Heart left ventricle (tissue), 16 donors: ENCODE measurements at regions not wholly inside any gene's neighbourhood (a gene's known extent, or its start where the extent isn't known, plus 50 kb on each side); places are given as distances from the start of the nearest gene placed in this dataset.

Experiments
- ATAC-seq, 4 donors: fragments of 200-7000 bp; cut with Tn5 transposase; one replicate each; pipeline ENCODE4 v1.9.1; 2020 to 2022; ENCODE audit warnings: moderate library complexity in 4 of 4, mild to moderate bottlenecking in 3 of 4, moderate number of reproducible peaks in 1 of 4
- DNase-seq, 5 donors: peaks; one replicate each; pipeline ENCODE4 v3.0.0-alpha.2; 2020
- H3K27ac ChIP-seq, 12 donors: fragments of 200-600 bp; sonication (generic) in 4 of 12; one replicate each; pipeline versions ENCODE4 v1.5.0 to v1.8.0; 2016 to 2022; ENCODE audit warnings: mild to moderate bottlenecking in 2 of 12
- H3K27me3 ChIP-seq, 9 donors: fragments of 200-600 bp; sonication (generic) in 2 of 9; one replicate each; pipeline versions ENCODE4 v1.5.1 to v1.8.0; 2016 to 2022; ENCODE audit warnings: mild to moderate bottlenecking in 3 of 9
- H3K36me3 ChIP-seq, 9 donors: fragments of 200-600 bp; sonication (generic) in 2 of 9; one replicate each; pipeline versions ENCODE4 v1.5.0 to v1.8.0; 2018 to 2022; ENCODE audit warnings: mild to moderate bottlenecking in 2 of 9
- H3K4me1 ChIP-seq, 12 donors: fragments of 200-600 bp; sonication (generic) in 4 of 12; one replicate each; pipeline versions ENCODE4 v1.5.0 to v1.8.0; 2016 to 2022; ENCODE audit warnings: mild to moderate bottlenecking in 3 of 12
- H3K4me3 ChIP-seq, 12 donors: fragments of 200-600 bp; sonication (generic) in 4 of 12; one replicate each; pipeline versions ENCODE4 v1.5.0 to v1.8.0; 2017 to 2022; ENCODE audit warnings: mild to moderate bottlenecking in 9 of 12, moderate library complexity in 4 of 12
- H3K9me3 ChIP-seq, 12 donors: fragments of 200-600 bp; sonication (generic) in 4 of 12; one replicate each; pipeline versions ENCODE4 v1.5.0 to v1.8.0; 2016 to 2022; ENCODE audit warnings: mild to moderate bottlenecking in 1 of 12
- POLR2A ChIP-seq, 2 donors: fragments of 450-650 bp; IDR thresholded peaks; one replicate each; pipeline ENCODE4 v1.6.1; 2017; ENCODE audit warnings: antibody characterized with exemption in 2 of 2, mild to moderate bottlenecking in 2 of 2, moderate library complexity in 2 of 2
- WGBS, 4 donors: extraction: QIAGEN DNeasy Blood & Tissue Kit in 2 of 4; methylation state at CpG; one replicate each; pipeline versions ENCODE4 v1.1.5 to v1.1.7; 2013 to 2018; 5-methylcytosine and 5-hydroxymethylcytosine counted together
- intact Hi-C, 10 donors: fragments of 100-400 bp; cut with DNase I; formaldehyde crosslinking; loops; one replicate each; pipeline versions ENCODE4 v1.11.1 to v1.14.2; 2022
- TF ChIP-seq, protein P1 (sequence below), 12 donors: fragments of 200-600 bp; sonication (generic) in 4 of 12; IDR thresholded peaks; one replicate each; pipeline versions ENCODE4 v1.5.0 to v1.8.0; 2018 to 2022; ENCODE audit warnings: antibody characterized with exemption in 12 of 12, mild to moderate bottlenecking in 5 of 12
- donor health status: ischemic (EF 13 %, LVEDD 7.1; RV severe dilation, severe dysfunction).
- donor health status: healthy with polysubstance abuse.
- donor health status: DM: no; HTN: yes; CAD: no.
- donor health status: DM: no; HTN: no; CAD: no.
- donor health status: ischemic (EF 25% LVEDD 6.9; RV normal size, moderate dysfunction).
- donor health status: ischemic (EF 25% LVEDD 5.7; RV mildly dilated, moderate dysfunction).
- donor health status: healthy.
- donor health status: DM: yes; HTN: yes; CAD: no.
- donor health status: ischemic (EF 35%, LVEDD 5.7; RV mildly dilated, moderate dysfunction).
- donor health status: nonischemic (EF 11% LVEDD 7.7; RV severe dilation, severe dysfunction).
- donor health status: DM: yes; HTN: yes; CAD: no.
- donor health status: PGD.
- donor health status: ischemic (EF 29% LVEDD 5.4; RV normal size, mild dysfunction).
- donor health status: nonischemic (EF 23%, LVEDD 6.1; RV moderate dilation, normal function).

GRCh38 chr9:78541868-78542443, 245.0 kb downstream of the PSAT1 start:
- Histone ChIP-seq H3K4me1 (no peaks in the 10 kb centered on the region), H3K4me3 (no peak overlapping the region), H3K27me3 (peaks cover 0 to 4% (median 0%) of the 10 kb centered on the region in 9 donors), H3K27ac (no peak overlapping the region), H3K9me3 (no peaks in the 10 kb centered on the region), H3K36me3 (no peaks in the 10 kb centered on the region)
- 79 to 86% (median 83%) methylated on average over 9 of the region's 9 CpGs for WGBS, 4 donors
- TF ChIP-seq POLR2A (IDR thresholded peaks at IDR 0.05), result no peak
- TF ChIP-seq, protein P1, sequence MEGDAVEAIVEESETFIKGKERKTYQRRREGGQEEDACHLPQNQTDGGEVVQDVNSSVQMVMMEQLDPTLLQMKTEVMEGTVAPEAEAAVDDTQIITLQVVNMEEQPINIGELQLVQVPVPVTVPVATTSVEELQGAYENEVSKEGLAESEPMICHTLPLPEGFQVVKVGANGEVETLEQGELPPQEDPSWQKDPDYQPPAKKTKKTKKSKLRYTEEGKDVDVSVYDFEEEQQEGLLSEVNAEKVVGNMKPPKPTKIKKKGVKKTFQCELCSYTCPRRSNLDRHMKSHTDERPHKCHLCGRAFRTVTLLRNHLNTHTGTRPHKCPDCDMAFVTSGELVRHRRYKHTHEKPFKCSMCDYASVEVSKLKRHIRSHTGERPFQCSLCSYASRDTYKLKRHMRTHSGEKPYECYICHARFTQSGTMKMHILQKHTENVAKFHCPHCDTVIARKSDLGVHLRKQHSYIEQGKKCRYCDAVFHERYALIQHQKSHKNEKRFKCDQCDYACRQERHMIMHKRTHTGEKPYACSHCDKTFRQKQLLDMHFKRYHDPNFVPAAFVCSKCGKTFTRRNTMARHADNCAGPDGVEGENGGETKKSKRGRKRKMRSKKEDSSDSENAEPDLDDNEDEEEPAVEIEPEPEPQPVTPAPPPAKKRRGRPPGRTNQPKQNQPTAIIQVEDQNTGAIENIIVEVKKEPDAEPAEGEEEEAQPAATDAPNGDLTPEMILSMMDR (IDR thresholded peaks at IDR 0.05), result no peak
- intact Hi-C loops, result no loop called here
- DNase-seq (no peak), ATAC-seq (no peak)

GRCh38 chr9:78542491-78543181, 245.7 kb downstream of the PSAT1 start:
- Histone ChIP-seq H3K27ac (no peak overlapping the region), H3K4me3 (no peak overlapping the region), H3K27me3 (peaks cover 0 to 4% (median 0%) of the 10 kb centered on the region in 9 donors), H3K36me3 (no peaks in the 10 kb centered on the region), H3K9me3 (no peaks in the 10 kb centered on the region), H3K4me1 (no peaks in the 10 kb centered on the region)
- no peak for TF ChIP-seq POLR2A (IDR thresholded peaks at IDR 0.05)
- TF ChIP-seq, protein P1 (IDR thresholded peaks at IDR 0.05), result no peak
- DNase-seq (no peak), ATAC-seq (no peak)
- intact Hi-C loops, result no loop called here
- WGBS, 4 donors, result 63 to 73% (median 70%) methylated on average over 14 of the region's 14 CpGs

GRCh38 chr9:78543353-78543752, 246.4 kb downstream of the PSAT1 start:
- intact Hi-C loops, result no loop called here
- DNase-seq (no peak), ATAC-seq (no peak)
- H3K36me3 ChIP-seq, result no peaks in the 10 kb centered on the region
- H3K9me3 ChIP-seq, result no peaks in the 10 kb centered on the region
- no peaks in the 10 kb centered on the region for H3K4me1 ChIP-seq
- H3K4me3 ChIP-seq, result no peak overlapping the region
- WGBS, 4 donors, result 53 to 64% (median 61%) methylated on average over 3 of the region's 3 CpGs
- no peak overlapping the region for H3K27ac ChIP-seq
- peaks cover 0 to 4% (median 0%) of the 10 kb centered on the region in 9 donors for H3K27me3 ChIP-seq
- TF ChIP-seq POLR2A (IDR thresholded peaks at IDR 0.05), result no peak
- TF ChIP-seq, protein P1 (IDR thresholded peaks at IDR 0.05), result no peak

DNA sequence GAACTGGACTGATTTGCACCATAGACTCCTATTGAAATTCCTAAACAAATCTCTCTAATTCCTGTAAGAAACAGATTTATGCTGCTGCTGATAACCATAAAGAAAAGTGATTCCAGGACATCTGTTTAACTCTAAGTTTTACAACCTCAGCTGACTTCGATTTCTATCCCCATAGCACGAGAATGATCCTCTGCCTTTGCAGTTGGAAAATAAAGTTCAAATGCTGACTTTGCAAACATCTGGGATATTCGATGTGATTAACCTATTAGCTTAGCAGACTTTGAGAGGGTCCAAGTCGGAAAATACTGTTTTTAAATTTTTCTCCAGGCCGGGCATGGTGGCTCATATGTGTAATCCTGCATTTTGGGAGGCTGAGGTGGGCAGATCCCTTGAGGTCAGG, 247.3 kb downstream of the PSAT1 start:
- Histone ChIP-seq H3K4me1 (no peaks in the 10 kb centered on the region), H3K27ac (no peak overlapping the region), H3K27me3 (peaks cover 0 to 4% (median 0%) of the 10 kb centered on the region in 9 donors), H3K4me3 (no peak overlapping the region), H3K36me3 (no peaks in the 10 kb centered on the region), H3K9me3 (no peaks in the 10 kb centered on the region)
- TF ChIP-seq, protein P1 (IDR thresholded peaks at IDR 0.05), result no peak
- TF ChIP-seq POLR2A (IDR thresholded peaks at IDR 0.05), result no peak
- intact Hi-C loops, result no loop called here
- WGBS, 4 donors, result 82 to 89% (median 83%) methylated on average over 5 of the region's 5 CpGs
- DNase-seq (no peak), ATAC-seq (no peak)
